Stimulated activated CD4-positive, alpha-beta T cell treated with anti-CD3 and anti-CD28 coated beads, Interleukin-15, amount 100 ng/mL, for 48 hours (primary cell): ENCODE measurements at regions not wholly inside any gene's neighbourhood (a gene's known extent, or its start where the extent isn't known, plus 50 kb on each side); places are given as distances from the start of the nearest gene placed in this dataset.
"Not testable (repeated sequence)": the region's sequence is repeated elsewhere in the genome, so short reads cannot be mapped to it uniquely, and the experiment has no call there.

Experiments
- DNase-seq, 2 donors: peaks; one replicate each; pipeline ENCODE4 v3.0.0-alpha.2; 2020; ENCODE audit warnings: low read depth in 2 of 2

GRCh38 chr6:150683320-150683719 is 83.6 kb downstream of the PLEKHG1 start:
- no peak for DNase-seq

GRCh38 chr6:150684161-150684560 is 84.5 kb downstream of the PLEKHG1 start:
- DNase-seq = no peak

GRCh38 chr6:150684714-150685459 is 85.2 kb downstream of the PLEKHG1 start:
- DNase-seq = no peak

GRCh38 chr6:150685860-150686259 is 86.2 kb downstream of the PLEKHG1 start:
- peak; percentile 24 to 58 for DNase-seq

- DNase-seq = no peak
Observed at GRCh38 chr6:150686566-150686965, 86.9 kb downstream of the PLEKHG1 start.

- DNase-seq = no peak
Observed at GRCh38 chr6:150687508-150687907, 87.8 kb downstream of the PLEKHG1 start.

GRCh38 chr6:150689900-150690590 is 90.4 kb downstream of the PLEKHG1 start:
- no peak for DNase-seq

GRCh38 chr6:150690681-150691080 is 91.0 kb downstream of the PLEKHG1 start:
- DNase-seq = no peak

- no peak for DNase-seq
Observed at GRCh38 chr6:150691463-150691862, 91.8 kb downstream of the PLEKHG1 start.

- DNase-seq = no peak
Observed at GRCh38 chr6:150692604-150693003, 92.9 kb downstream of the PLEKHG1 start.

GRCh38 chr6:150694889-150695288 is 95.2 kb downstream of the PLEKHG1 start:
- no peak for DNase-seq

GRCh38 chr6:150695652-150696051 is 96.0 kb downstream of the PLEKHG1 start:
- DNase-seq = no peak

- no peak for DNase-seq
Observed at GRCh38 chr6:150696190-150696589, 96.5 kb downstream of the PLEKHG1 start.

- DNase-seq = not testable (repeated sequence)
Observed at GRCh38 chr6:150696918-150697317, 97.2 kb downstream of the PLEKHG1 start.

GRCh38 chr6:150697515-150697914 is 97.8 kb downstream of the PLEKHG1 start:
- no peak for DNase-seq

- DNase-seq = no peak
Observed at GRCh38 chr6:150698391-150698790, 98.7 kb downstream of the PLEKHG1 start.

- DNase-seq = no peak
Observed at GRCh38 chr6:150702675-150703074, 103.0 kb downstream of the PLEKHG1 start.

- no peak for DNase-seq
Observed at GRCh38 chr6:150704447-150705192, 104.9 kb downstream of the PLEKHG1 start.

GRCh38 chr6:150705392-150705791 is 105.7 kb downstream of the PLEKHG1 start:
- no peak for DNase-seq

- no peak for DNase-seq
Observed at GRCh38 chr6:150710236-150710635, 110.6 kb downstream of the PLEKHG1 start.

- no peak for DNase-seq
Observed at GRCh38 chr6:150711061-150711460, 111.4 kb downstream of the PLEKHG1 start.
